Mesothelial cell of epicardium (in vitro differentiated cells): ENCODE measurements at regions not wholly inside any gene's neighbourhood (a gene's known extent, or its start where the extent isn't known, plus 50 kb on each side); places are given as distances from the start of the nearest gene placed in this dataset.
"Not testable (repeated sequence)": the region's sequence is repeated elsewhere in the genome, so short reads cannot be mapped to it uniquely, and the experiment has no call there.

Experiments
- DNase-seq, 2 experiments: peaks; one replicate each; pipeline ENCODE4 v3.0.0; 2021; ENCODE audit warnings: low spot score in 2 of 2; ENCODE audit not compliant: unreplicated experiment in 2 of 2
- H3K27ac Mint-ChIP-seq: 2 replicates; pipeline ENCODE4 v1.8.0; 2021; ENCODE audit warnings: mixed read lengths
- H3K27me3 Mint-ChIP-seq: 2 replicates; pipeline ENCODE4 v1.8.0; 2021; ENCODE audit warnings: low read depth, mixed read lengths
- H3K36me3 Mint-ChIP-seq: 2 replicates; pipeline ENCODE4 v1.8.0; 2021; ENCODE audit warnings: mixed read lengths
- H3K4me1 Mint-ChIP-seq: 2 replicates; pipeline ENCODE4 v1.8.0; 2021; ENCODE audit warnings: mixed read lengths
- H3K4me3 Mint-ChIP-seq: 2 replicates; pipeline ENCODE4 v1.8.0; 2021; ENCODE audit warnings: mild to moderate bottlenecking, moderate library complexity, mixed read lengths
- H3K9me3 Mint-ChIP-seq: 2 replicates; pipeline ENCODE4 v1.8.0; 2021; ENCODE audit warnings: mixed read lengths
- TF ChIP-seq, protein P1 (sequence below): fragments of 200-600 bp; sonication (generic); IDR thresholded peaks from one replicate; pipeline ENCODE4 v1.5.0; 2021; ENCODE audit warnings: antibody characterized with exemption; ENCODE audit not compliant: unreplicated experiment

GRCh38 chr3:87968668-87969067 is 90.1 kb downstream of the CGGBP1 start:
- H3K4me1 Mint-ChIP-seq, result no peaks in the 10 kb centered on the region
- H3K27me3 Mint-ChIP-seq, result no peaks in the 10 kb centered on the region

DNA sequence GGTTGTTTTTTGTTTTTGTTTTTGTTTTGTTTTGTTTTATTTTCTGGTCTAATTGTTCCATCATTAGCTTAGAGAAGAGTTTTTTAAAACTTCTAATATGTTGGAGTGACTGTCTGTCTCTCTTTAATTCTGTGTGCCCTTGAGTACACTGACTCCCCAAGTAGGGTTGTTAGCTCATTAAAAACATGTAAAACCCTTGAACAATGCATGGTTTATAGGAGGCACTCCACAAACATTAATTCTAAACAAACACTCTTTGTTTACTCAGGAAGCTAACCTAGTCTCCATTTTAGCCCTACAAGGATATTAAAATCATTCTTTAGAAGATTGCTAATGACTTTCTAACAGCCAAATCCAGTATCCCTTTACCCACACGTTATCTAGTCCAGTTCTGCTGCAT is 100.5 kb downstream of the CGGBP1 start:
- no peak for DNase-seq
- Mint-ChIP-seq H3K9me3 (no peaks in the 10 kb centered on the region), H3K27ac (no peak overlapping the region), H3K4me1 (no peaks in the 10 kb centered on the region), H3K36me3 (no peaks in the 10 kb centered on the region), H3K27me3 (no peaks in the 10 kb centered on the region), H3K4me3 (no peak overlapping the region)
- TF ChIP-seq, protein P1, sequence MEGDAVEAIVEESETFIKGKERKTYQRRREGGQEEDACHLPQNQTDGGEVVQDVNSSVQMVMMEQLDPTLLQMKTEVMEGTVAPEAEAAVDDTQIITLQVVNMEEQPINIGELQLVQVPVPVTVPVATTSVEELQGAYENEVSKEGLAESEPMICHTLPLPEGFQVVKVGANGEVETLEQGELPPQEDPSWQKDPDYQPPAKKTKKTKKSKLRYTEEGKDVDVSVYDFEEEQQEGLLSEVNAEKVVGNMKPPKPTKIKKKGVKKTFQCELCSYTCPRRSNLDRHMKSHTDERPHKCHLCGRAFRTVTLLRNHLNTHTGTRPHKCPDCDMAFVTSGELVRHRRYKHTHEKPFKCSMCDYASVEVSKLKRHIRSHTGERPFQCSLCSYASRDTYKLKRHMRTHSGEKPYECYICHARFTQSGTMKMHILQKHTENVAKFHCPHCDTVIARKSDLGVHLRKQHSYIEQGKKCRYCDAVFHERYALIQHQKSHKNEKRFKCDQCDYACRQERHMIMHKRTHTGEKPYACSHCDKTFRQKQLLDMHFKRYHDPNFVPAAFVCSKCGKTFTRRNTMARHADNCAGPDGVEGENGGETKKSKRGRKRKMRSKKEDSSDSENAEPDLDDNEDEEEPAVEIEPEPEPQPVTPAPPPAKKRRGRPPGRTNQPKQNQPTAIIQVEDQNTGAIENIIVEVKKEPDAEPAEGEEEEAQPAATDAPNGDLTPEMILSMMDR, result no peak

More at GRCh38 chr3:87968668-87969067, 90.1 kb downstream of the CGGBP1 start:
- no peak for DNase-seq
- H3K4me3 Mint-ChIP-seq, result no peak overlapping the region
- no peak overlapping the region for H3K27ac Mint-ChIP-seq
- H3K36me3 Mint-ChIP-seq, result no peaks in the 10 kb centered on the region
- TF ChIP-seq, protein P1, result no peak
- H3K9me3 Mint-ChIP-seq, result peaks cover 6% of the 10 kb centered on the region

GRCh38 chr3:87957575-87957974 is 101.2 kb downstream of the CGGBP1 start:
- no peaks in the 10 kb centered on the region for H3K4me1 Mint-ChIP-seq
- H3K27me3 Mint-ChIP-seq, result no peaks in the 10 kb centered on the region
- H3K36me3 Mint-ChIP-seq, result no peaks in the 10 kb centered on the region
- H3K9me3 Mint-ChIP-seq, result no peaks in the 10 kb centered on the region
- TF ChIP-seq, protein P1, result no peak
- no peak overlapping the region for H3K4me3 Mint-ChIP-seq
- no peak overlapping the region for H3K27ac Mint-ChIP-seq
- DNase-seq, result no peak

DNA sequence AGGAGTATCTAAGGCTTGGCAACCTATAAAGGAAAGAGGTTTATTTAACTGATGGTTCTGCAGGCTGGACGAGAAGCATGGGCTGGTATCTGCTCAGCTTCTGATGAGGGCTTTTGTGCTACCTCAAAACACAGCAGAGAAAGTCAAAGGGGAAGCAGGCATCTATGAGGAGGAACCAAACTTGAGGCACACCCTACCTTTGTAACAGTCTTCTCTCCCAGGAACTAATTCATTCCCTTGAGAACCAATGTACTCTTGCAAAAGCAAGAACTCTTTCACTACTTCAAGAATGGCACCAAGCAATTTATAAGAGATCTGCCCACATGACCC is 109.0 kb downstream of the CGGBP1 start:
- H3K36me3 Mint-ChIP-seq, result no peaks in the 10 kb centered on the region
- H3K9me3 Mint-ChIP-seq, result peaks cover 7% of the 10 kb centered on the region
- H3K27me3 Mint-ChIP-seq, result no peaks in the 10 kb centered on the region
- DNase-seq, result no peak
- TF ChIP-seq, protein P1, result no peak
- H3K4me3 Mint-ChIP-seq, result no peak overlapping the region
- peaks cover 2% of the 10 kb centered on the region for H3K4me1 Mint-ChIP-seq
- H3K27ac Mint-ChIP-seq, result no peak overlapping the region

GRCh38 chr3:87949189-87949878 is 109.5 kb downstream of the CGGBP1 start:
- no peak for DNase-seq
- Mint-ChIP-seq H3K27ac (no peak overlapping the region), H3K4me1 (peaks cover 2% of the 10 kb centered on the region), H3K27me3 (no peaks in the 10 kb centered on the region), H3K9me3 (peaks cover 7% of the 10 kb centered on the region), H3K4me3 (no peak overlapping the region), H3K36me3 (no peaks in the 10 kb centered on the region)
- TF ChIP-seq, protein P1, result no peak

DNA sequence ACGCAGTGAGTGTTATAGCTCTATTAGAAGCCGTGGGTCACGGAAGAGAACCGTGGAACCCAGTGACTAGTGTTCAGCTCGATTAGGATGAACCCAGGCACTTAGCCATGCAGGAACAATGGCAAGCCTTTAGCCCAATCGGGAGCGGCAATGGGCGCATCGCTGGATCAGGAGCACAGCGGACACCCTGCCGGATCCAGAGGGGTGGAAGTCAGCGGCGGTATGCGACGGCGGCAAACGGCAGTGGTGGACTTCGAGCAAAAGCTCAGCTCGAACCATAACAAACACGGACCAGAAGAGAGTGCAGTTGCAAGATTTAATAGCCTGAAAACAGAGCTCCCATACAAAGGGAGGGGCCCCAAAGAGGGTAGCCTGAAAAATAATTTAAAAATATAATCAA is 112.8 kb downstream of the CGGBP1 start:
- H3K36me3 Mint-ChIP-seq, result not testable (repeated sequence)

GRCh38 chr3:87942256-87942655 is 116.5 kb downstream of the CGGBP1 start:
- H3K4me3 Mint-ChIP-seq, DNase-seq, H3K27ac Mint-ChIP-seq, H3K4me1 Mint-ChIP-seq, H3K36me3 Mint-ChIP-seq, H3K27me3 Mint-ChIP-seq: not testable (repeated sequence)
- peaks cover 42% of the 10 kb centered on the region for H3K9me3 Mint-ChIP-seq

More for the DNA sequence above, 112.8 kb downstream of the CGGBP1 start:
- not testable (repeated sequence) for H3K27me3 Mint-ChIP-seq, DNase-seq, H3K27ac Mint-ChIP-seq, H3K4me3 Mint-ChIP-seq, H3K4me1 Mint-ChIP-seq
- peaks cover 12% of the 10 kb centered on the region for H3K9me3 Mint-ChIP-seq
